PC-9 (cell line): ENCODE measurements at regions not wholly inside any gene's neighbourhood (a gene's known extent, or its start where the extent isn't known, plus 50 kb on each side); places are given as distances from the start of the nearest gene placed in this dataset.

ENCODE experiments used
- BruUV-seq: library from RNA; stranded (reverse); fragments of 400-500 nt; replicated peaks from 2 replicates; lab custom pipeline; 2021; lab: Mats Ljungman, UMichigan
- CTCF ChIA-PET: fragments of 300-600 bp; sonication (Branson Sonifier 250); formaldehyde crosslinking; loops from one replicate; lab custom pipeline; 2022; ENCODE audit warnings: antibody characterized with exemption; lab: Charles Lee
- POLR2A ChIA-PET: fragments of 300-600 bp; sonication (Branson Sonifier 250); formaldehyde crosslinking; loops from one replicate; lab custom pipeline; 2022; ENCODE audit warnings: antibody characterized with exemption; ENCODE audit not compliant: unreplicated experiment; lab: Charles Lee
- DNase-seq, 2 experiments: peaks; one replicate each; pipeline versions ENCODE4 v3.0.0 to v3.0.0-alpha.2; 2015 to 2022; ENCODE audit warnings: mixed read lengths in 1 of 2
- H2AFZ ChIP-seq: fragments of 200-600 bp; sonication (generic); 2 replicates; pipeline ENCODE4 v1.8.1; 2017; ENCODE audit warnings: antibody characterized with exemption
- H3F3A ChIP-seq: fragments of 200-600 bp; sonication (generic); 2 replicates; pipeline ENCODE4 v1.8.1; 2017; ENCODE audit warnings: antibody characterized with exemption, mild to moderate bottlenecking, low read depth; ENCODE audit not compliant: insufficient read depth
- H3K27ac ChIP-seq: fragments of 200-600 bp; sonication (generic); 2 replicates; pipeline ENCODE4 v1.6.1; 2016; ENCODE audit warnings: mixed run types
- H3K27me3 ChIP-seq: fragments of 200-600 bp; sonication (generic); 2 replicates; pipeline ENCODE4 v1.6.1; 2016; ENCODE audit warnings: low read depth, mixed run types; ENCODE audit not compliant: insufficient read depth
- H3K36me3 ChIP-seq: fragments of 200-600 bp; sonication (generic); 2 replicates; pipeline ENCODE4 v1.6.1; 2016; ENCODE audit warnings: low read depth, mixed run types
- H3K4me1 ChIP-seq: fragments of 200-600 bp; sonication (generic); replicated peaks from 2 replicates; pipeline ENCODE4 v1.6.1; 2016; ENCODE audit warnings: mixed run types; ENCODE audit not compliant: insufficient read depth
- H3K4me2 ChIP-seq: fragments of 200-600 bp; sonication (generic); 2 replicates; pipeline ENCODE4 v1.6.1; 2017; ENCODE audit warnings: mixed run types
- H3K4me3 ChIP-seq: fragments of 200-600 bp; sonication (generic); 2 replicates; pipeline ENCODE4 v1.6.1; 2016; ENCODE audit warnings: mixed run types
- H3K79me2 ChIP-seq: fragments of 200-600 bp; sonication (generic); 2 replicates; pipeline ENCODE4 v1.6.1; 2017; ENCODE audit warnings: low read depth, mixed run types
- H3K9me2 ChIP-seq: fragments of 200-600 bp; sonication (generic); 2 replicates; pipeline ENCODE4 v1.8.1; 2017; ENCODE audit warnings: mild to moderate bottlenecking; ENCODE audit not compliant: insufficient read depth
- H3K9me3 ChIP-seq: fragments of 200-600 bp; sonication (generic); 2 replicates; pipeline ENCODE4 v1.8.1; 2016; ENCODE audit warnings: low read depth; ENCODE audit not compliant: insufficient read depth
- H4K20me1 ChIP-seq: fragments of 200-600 bp; sonication (generic); 2 replicates; pipeline ENCODE4 v1.8.1; 2017; ENCODE audit not compliant: insufficient read depth
- CTCF ChIP-seq: fragments of 200-600 bp; sonication (generic); conservative IDR thresholded peaks from 2 replicates; pipeline ENCODE4 v1.6.1; 2017; ENCODE audit warnings: mixed run types, antibody characterized with exemption, mild to moderate bottlenecking, moderate library complexity
- EZH2 ChIP-seq: fragments of 200-600 bp; sonication (generic); IDR thresholded peaks from 2 replicates; pipeline ENCODE4 v1.8.0; 2017; ENCODE audit warnings: antibody characterized with exemption, low read depth
- intact Hi-C: fragments of 100-400 bp; cut with micrococcal nuclease; formaldehyde crosslinking; loops from one replicate; pipeline ENCODE4 v1.10.0; 2022; ENCODE audit not compliant: unreplicated experiment

GRCh38 chr1:5304702-5305101, 650.3 kb downstream of the AJAP1 start:
- no peak overlapping the region for H3K27ac ChIP-seq
- intact Hi-C loops = no loop called here
- H3F3A ChIP-seq = no peaks in the 10 kb centered on the region
- H4K20me1 ChIP-seq = no peaks in the 10 kb centered on the region
- TF ChIP-seq CTCF (no peak), EZH2 (no peak)
- no peak overlapping the region for H2AFZ ChIP-seq
- POLR2A ChIA-PET = no interaction called here
- CTCF ChIA-PET = no interaction called here
- H3K79me2 ChIP-seq = no peaks in the 10 kb centered on the region
- H3K4me3 ChIP-seq = no peak overlapping the region
- H3K4me1 ChIP-seq = no peaks in the 10 kb centered on the region
- H3K9me3 ChIP-seq = no peaks in the 10 kb centered on the region
- peaks cover 20% of the 10 kb centered on the region for H3K27me3 ChIP-seq
- no peaks in the 10 kb centered on the region for H3K36me3 ChIP-seq
- no peaks in the 10 kb centered on the region for H3K9me2 ChIP-seq
- H3K4me2 ChIP-seq = no peak overlapping the region
- no TSS peak for BruUV-seq
- DNase-seq = no peak

GRCh38 chr1:5298376-5298775, 644.0 kb downstream of the AJAP1 start:
- CTCF ChIA-PET = no interaction called here
- no peak overlapping the region for H3K27ac ChIP-seq
- POLR2A ChIA-PET = no interaction called here

GRCh38 chr1:5297886-5298239, 643.5 kb downstream of the AJAP1 start:
- Histone ChIP-seq H3K4me2 (no peak overlapping the region), H2AFZ (no peak overlapping the region), H3K27ac (no peak overlapping the region), H3K36me3 (no peaks in the 10 kb centered on the region), H3K9me2 (no peaks in the 10 kb centered on the region), H3K27me3 (peaks cover 56% of the 10 kb centered on the region), H4K20me1 (no peaks in the 10 kb centered on the region), H3F3A (no peaks in the 10 kb centered on the region), H3K4me3 (no peak overlapping the region), H3K79me2 (no peaks in the 10 kb centered on the region), H3K9me3 (no peaks in the 10 kb centered on the region), H3K4me1 (no peaks in the 10 kb centered on the region)
- CTCF ChIA-PET = interaction anchor here (0.5 kb wide), 1 partner anchor 19 kb away, joined by 3 read pairs; no protein-coding TSS in a partner anchor
- intact Hi-C loops = no loop called here
- POLR2A ChIA-PET = no interaction called here
- TF ChIP-seq EZH2 (no peak), CTCF (no peak)
- no peak for DNase-seq
- BruUV-seq = no TSS peak

More at GRCh38 chr1:5298376-5298775, 644.0 kb downstream of the AJAP1 start:
- Histone ChIP-seq H3K4me2 (no peak overlapping the region), H3K79me2 (no peaks in the 10 kb centered on the region), H3K4me1 (no peaks in the 10 kb centered on the region), H3K9me3 (no peaks in the 10 kb centered on the region), H3K36me3 (no peaks in the 10 kb centered on the region), H3K27me3 (peaks cover 56% of the 10 kb centered on the region), H3K9me2 (no peaks in the 10 kb centered on the region), H2AFZ (no peak overlapping the region), H3K4me3 (no peak overlapping the region), H3F3A (no peaks in the 10 kb centered on the region), H4K20me1 (no peaks in the 10 kb centered on the region)
- no peak for DNase-seq
- BruUV-seq = no TSS peak
- intact Hi-C loops = no loop called here
- no peak for TF ChIP-seq CTCF
- no peak for TF ChIP-seq EZH2
